HCT116 (cell line): ENCODE measurements at regions not wholly inside any gene's neighbourhood (a gene's known extent, or its start where the extent isn't known, plus 50 kb on each side); places are given as distances from the start of the nearest gene placed in this dataset.

Source experiments
- ATAC-seq: fragments of 200-7000 bp; cut with Tn5 transposase; 2 replicates; pipeline ENCODE4 v1.9.1; 2020; ENCODE audit warnings: mild to moderate bottlenecking, moderate library complexity
- BruUV-seq: library from RNA; stranded (reverse); fragments of 400-500 nt; replicated peaks from 2 replicates; lab custom pipeline; 2021; lab: Mats Ljungman, UMichigan
- CTCF ChIA-PET: fragments of 300-600 bp; sonication (Branson Sonifier 250); formaldehyde crosslinking; loops from one replicate; lab custom pipeline; 2021; ENCODE audit warnings: antibody characterized with exemption; lab: Charles Lee
- POLR2A ChIA-PET: fragments of 300-600, 350-600 bp; sonication (Branson Sonifier 250); formaldehyde crosslinking; loops from one replicate; lab custom pipeline; 2021; ENCODE audit warnings: antibody characterized with exemption; lab: Charles Lee
- RAD21 ChIA-PET, 2 experiments: fragments of 300-600 bp; sonication (Branson Sonifier 250); formaldehyde crosslinking; loops; one replicate each; lab custom pipeline; 2023; ENCODE audit warnings: low total read pairs in 2 of 2; ENCODE audit not compliant: uncharacterized antibody in 2 of 2, unreplicated experiment in 2 of 2, low non-redundant PET in 1 of 2; lab: Charles Lee
- DNase-seq: peaks from one replicate; pipeline ENCODE4 v3.0.0-alpha.2; 2010; ENCODE audit warnings: low read depth, low spot score
- H2AFZ ChIP-seq: fragments of 200-600 bp; shearing (Covaris generic), sonication (generic); 2 replicates; pipeline ENCODE4 v1.6.1; 2017; ENCODE audit warnings: low read depth, mixed run types, mixed read lengths, antibody characterized with exemption, low read length; ENCODE audit not compliant: poor library complexity, severe bottlenecking
- H3K27ac ChIP-seq: 2 replicates; pipeline ENCODE4 v1.5.1; 2012; ENCODE audit warnings: low read depth, low read length
- H3K27me3 ChIP-seq: fragments of 200-600 bp; sonication (generic); 2 replicates; pipeline ENCODE4 v1.6.1; 2016; ENCODE audit warnings: mixed run types, low read length, mixed read lengths; ENCODE audit not compliant: insufficient read depth
- H3K36me3 ChIP-seq, 2 experiments: fragments of 200-500 bp in 1 of 2; fragments of 200-600 bp in 1 of 2; sonication (Bioruptor generic) in 1 of 2; sonication (generic) in 1 of 2; 2 replicates each; pipeline versions ENCODE4 v1.5.1 to v1.6.1; 2014 to 2016; ENCODE audit warnings: low read length in 2 of 2, inconsistent platforms in 1 of 2, mixed read lengths in 1 of 2, mixed run types in 1 of 2; ENCODE audit not compliant: insufficient read depth in 2 of 2, control insufficient read depth in 1 of 2
- H3K4me1 ChIP-seq, 2 experiments: fragments of 200-600 bp in 1 of 2; sonication (generic) in 1 of 2; 2 replicates each; pipeline versions ENCODE4 v1.5.1 to v1.6.1; 2012 to 2017; ENCODE audit warnings: low read length in 2 of 2, inconsistent platforms in 1 of 2, mild to moderate bottlenecking in 1 of 2, mixed read lengths in 1 of 2, mixed run types in 1 of 2, moderate library complexity in 1 of 2; ENCODE audit not compliant: insufficient read depth in 2 of 2, control insufficient read depth in 1 of 2
- H3K4me2 ChIP-seq: fragments of 200-600 bp; sonication (generic); 2 replicates; pipeline ENCODE4 v1.6.1; 2017; ENCODE audit warnings: mixed run types, low read length, mixed read lengths
- H3K4me3 ChIP-seq, 2 experiments: fragments of 200-600 bp in 1 of 2; sonication (generic) in 1 of 2; replicated peaks in 1 of 2; 2 replicates each; pipeline ENCODE4 v1.5.1; 2011 to 2016; ENCODE audit warnings: low read length in 2 of 2, control low read depth in 1 of 2, low read depth in 1 of 2, mild to moderate bottlenecking in 1 of 2, mixed read lengths in 1 of 2, mixed run types in 1 of 2
- H3K79me2 ChIP-seq: fragments of 200-600 bp; sonication (generic); 2 replicates; pipeline ENCODE4 v1.6.1; 2017; ENCODE audit warnings: mild to moderate bottlenecking, mixed run types, low read length, moderate library complexity, mixed read lengths; ENCODE audit not compliant: insufficient read depth
- H3K9ac ChIP-seq: fragments of 200-600 bp; sonication (generic); 2 replicates; pipeline ENCODE4 v1.6.1; 2016; ENCODE audit warnings: low read length, mixed read lengths
- H3K9me2 ChIP-seq: fragments of 200-600 bp; sonication (generic), shearing (Covaris generic); 2 replicates; pipeline ENCODE4 v1.6.1; 2017; ENCODE audit warnings: mixed run types, mild to moderate bottlenecking, moderate library complexity; ENCODE audit not compliant: insufficient read depth
- H3K9me3 ChIP-seq, 2 experiments: fragments of 200-500 bp in 1 of 2; fragments of 200-600 bp in 1 of 2; sonication (Bioruptor generic) in 1 of 2; sonication (generic) in 1 of 2; 2 replicates each; pipeline ENCODE4 v1.6.1; 2014 to 2017; ENCODE audit warnings: low read length in 2 of 2, mixed read lengths in 2 of 2, inconsistent platforms in 1 of 2, low read depth in 1 of 2, mild to moderate bottlenecking in 1 of 2, mixed run types in 1 of 2, moderate library complexity in 1 of 2; ENCODE audit not compliant: control insufficient read depth in 1 of 2, insufficient read depth in 1 of 2
- H4K20me1 ChIP-seq: fragments of 200-600 bp; sonication (generic), shearing (Covaris generic); 2 replicates; pipeline ENCODE4 v1.6.1; 2017; ENCODE audit warnings: mixed run types, mild to moderate bottlenecking, moderate library complexity; ENCODE audit not compliant: insufficient read depth
- CBX3 ChIP-seq: IDR thresholded peaks from 2 replicates; pipeline ENCODE4 v1.6.1; 2012; ENCODE audit warnings: low read depth
- CEBPB ChIP-seq: IDR thresholded peaks from 2 replicates; pipeline ENCODE4 v1.6.1; 2012; ENCODE audit warnings: low read depth
- EGR1 ChIP-seq: IDR thresholded peaks from 2 replicates; pipeline ENCODE4 v1.6.1; 2012; ENCODE audit warnings: low read depth
- ELF1 ChIP-seq: IDR thresholded peaks from 2 replicates; pipeline ENCODE4 v1.6.1; 2012; ENCODE audit warnings: low read depth, borderline replicate concordance
- EZH2 ChIP-seq: fragments of 200-600 bp; sonication (generic); IDR thresholded peaks from 2 replicates; pipeline ENCODE4 v1.6.1; 2017; ENCODE audit warnings: antibody characterized with exemption, mixed run types
- EZH2phosphoT487 ChIP-seq: fragments of 200-600 bp; IDR thresholded peaks from 2 replicates; pipeline ENCODE4 v1.6.1; 2018; ENCODE audit warnings: antibody characterized with exemption, borderline replicate concordance
- JUND ChIP-seq: IDR thresholded peaks from 2 replicates; pipeline ENCODE4 v1.6.1; 2012
- MAX ChIP-seq: IDR thresholded peaks from 2 replicates; pipeline ENCODE4 v1.6.1; 2012
- POLR2AphosphoS5 ChIP-seq: IDR thresholded peaks from 2 replicates; pipeline ENCODE4 v1.6.1; 2011; ENCODE audit warnings: mild to moderate bottlenecking, low read depth, low read length, moderate library complexity
- RAD21 ChIP-seq: IDR thresholded peaks from 2 replicates; pipeline ENCODE4 v1.6.1; 2012; ENCODE audit warnings: low read depth, mild to moderate bottlenecking
- SP1 ChIP-seq: IDR thresholded peaks from 2 replicates; pipeline ENCODE4 v1.6.1; 2012; ENCODE audit warnings: low read depth
- TCF7L2 ChIP-seq: IDR thresholded peaks from 2 replicates; pipeline ENCODE4 v1.7.0; 2011; ENCODE audit warnings: borderline replicate concordance, inconsistent platforms; ENCODE audit not compliant: insufficient read depth, insufficient read length; ENCODE audit errors: extremely low read depth
- YY1 ChIP-seq: IDR thresholded peaks from 2 replicates; pipeline ENCODE4 v1.6.1; 2011; ENCODE audit warnings: low read length, low read depth, moderate library complexity, mild to moderate bottlenecking; ENCODE audit not compliant: insufficient replicate concordance; ENCODE audit errors: extremely low read depth
- ZBTB33 ChIP-seq: IDR thresholded peaks from 2 replicates; pipeline ENCODE4 v1.6.1; 2011; ENCODE audit warnings: mild to moderate bottlenecking, low read length, moderate library complexity; ENCODE audit not compliant: insufficient replicate concordance; ENCODE audit errors: extremely low read depth
- ZNF274 ChIP-seq: fragments of 200-500 bp; sonication (Bioruptor generic); IDR thresholded peaks from 2 replicates; pipeline ENCODE4 v1.6.1; 2014; ENCODE audit warnings: mild to moderate bottlenecking, low read depth, low read length, inconsistent platforms
- intact Hi-C: fragments of 100-400 bp; cut with micrococcal nuclease; formaldehyde crosslinking; loops from 2 replicates; pipeline ENCODE4 v1.10.0; 2022
- TF ChIP-seq, protein P1 (sequence below): IDR thresholded peaks from 2 replicates; pipeline ENCODE4 v1.6.1; 2012; ENCODE audit warnings: low read depth

DNA sequence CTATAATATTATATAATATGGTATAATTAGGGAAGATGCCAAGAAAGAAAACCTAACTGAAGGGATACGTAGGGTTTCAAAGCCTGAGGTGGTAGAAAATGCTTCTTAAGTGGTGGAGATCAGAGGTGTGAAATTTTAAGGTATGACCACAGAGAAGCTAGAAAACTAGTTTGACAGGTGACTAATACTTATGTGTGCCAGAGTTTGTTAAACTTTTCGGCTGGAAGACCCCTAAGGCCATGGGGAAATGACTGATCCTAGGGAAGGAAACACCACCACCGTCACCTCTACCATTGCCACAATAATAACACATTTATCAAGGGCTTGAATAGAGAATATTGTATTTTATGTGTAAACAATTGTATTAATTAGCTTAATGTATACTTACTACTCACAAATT is 261.4 kb upstream of the GBE1 start:
- CTCF ChIA-PET, result no interaction called here
- Histone ChIP-seq H3K27me3 (no peaks in the 10 kb centered on the region), H3K4me1 (no peaks in the 10 kb centered on the region), H3K27ac (no peak overlapping the region), H3K79me2 (peaks cover 12% of the 10 kb centered on the region; the same call in 1 of the 2 replicates), H3K9me3 (no peaks in the 10 kb centered on the region), H3K9me2 (no peaks in the 10 kb centered on the region), H4K20me1 (no peaks in the 10 kb centered on the region), H3K4me2 (no peak overlapping the region), H3K9ac (no peak overlapping the region), H3K36me3 (no peaks in the 10 kb centered on the region), H2AFZ (no peak overlapping the region), H3K4me3 (no peak overlapping the region)
- RAD21 ChIA-PET, result no interaction called here
- intact Hi-C loops, result no loop called here
- POLR2A ChIA-PET, result no interaction called here
- DNase-seq (no peak), ATAC-seq (no peak)
- no peak for TF ChIP-seq CBX3
- no peak for TF ChIP-seq EGR1
- TF ChIP-seq TCF7L2, result no peak
- no peak for TF ChIP-seq POLR2AphosphoS5
- TF ChIP-seq CEBPB, result no peak
- TF ChIP-seq ELF1, result no peak
- no peak for TF ChIP-seq JUND
- no peak for TF ChIP-seq RAD21
- TF ChIP-seq, protein P1, sequence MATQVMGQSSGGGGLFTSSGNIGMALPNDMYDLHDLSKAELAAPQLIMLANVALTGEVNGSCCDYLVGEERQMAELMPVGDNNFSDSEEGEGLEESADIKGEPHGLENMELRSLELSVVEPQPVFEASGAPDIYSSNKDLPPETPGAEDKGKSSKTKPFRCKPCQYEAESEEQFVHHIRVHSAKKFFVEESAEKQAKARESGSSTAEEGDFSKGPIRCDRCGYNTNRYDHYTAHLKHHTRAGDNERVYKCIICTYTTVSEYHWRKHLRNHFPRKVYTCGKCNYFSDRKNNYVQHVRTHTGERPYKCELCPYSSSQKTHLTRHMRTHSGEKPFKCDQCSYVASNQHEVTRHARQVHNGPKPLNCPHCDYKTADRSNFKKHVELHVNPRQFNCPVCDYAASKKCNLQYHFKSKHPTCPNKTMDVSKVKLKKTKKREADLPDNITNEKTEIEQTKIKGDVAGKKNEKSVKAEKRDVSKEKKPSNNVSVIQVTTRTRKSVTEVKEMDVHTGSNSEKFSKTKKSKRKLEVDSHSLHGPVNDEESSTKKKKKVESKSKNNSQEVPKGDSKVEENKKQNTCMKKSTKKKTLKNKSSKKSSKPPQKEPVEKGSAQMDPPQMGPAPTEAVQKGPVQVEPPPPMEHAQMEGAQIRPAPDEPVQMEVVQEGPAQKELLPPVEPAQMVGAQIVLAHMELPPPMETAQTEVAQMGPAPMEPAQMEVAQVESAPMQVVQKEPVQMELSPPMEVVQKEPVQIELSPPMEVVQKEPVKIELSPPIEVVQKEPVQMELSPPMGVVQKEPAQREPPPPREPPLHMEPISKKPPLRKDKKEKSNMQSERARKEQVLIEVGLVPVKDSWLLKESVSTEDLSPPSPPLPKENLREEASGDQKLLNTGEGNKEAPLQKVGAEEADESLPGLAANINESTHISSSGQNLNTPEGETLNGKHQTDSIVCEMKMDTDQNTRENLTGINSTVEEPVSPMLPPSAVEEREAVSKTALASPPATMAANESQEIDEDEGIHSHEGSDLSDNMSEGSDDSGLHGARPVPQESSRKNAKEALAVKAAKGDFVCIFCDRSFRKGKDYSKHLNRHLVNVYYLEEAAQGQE, result no peak
- no peak for TF ChIP-seq EZH2
- TF ChIP-seq ZNF274, result no peak
- no peak for TF ChIP-seq SP1
- no peak for TF ChIP-seq YY1
- TF ChIP-seq MAX, result no peak
- TF ChIP-seq ZBTB33, result no peak
- no peak for TF ChIP-seq EZH2phosphoT487
- BruUV-seq, result no TSS peak
